SK-N-SH treated with all-trans-retinoic acid at 6 μM for 48 hours (cell line): ENCODE measurements at regions not wholly inside any gene's neighbourhood (a gene's known extent, or its start where the extent isn't known, plus 50 kb on each side); places are given as distances from the start of the nearest gene placed in this dataset.

Experiments used
- ATAC-seq: fragments of 200-7000 bp; cut with Tn5 transposase; 3 replicates; pipeline ENCODE4 v1.9.1; 2020; ENCODE audit warnings: mild to moderate bottlenecking, moderate library complexity
- ARNTL ChIP-seq: fragments of 450-650 bp; formaldehyde crosslinking; IDR thresholded peaks from 2 replicates; pipeline ENCODE4 v1.5.0; 2020; ENCODE audit warnings: low read depth, mild to moderate bottlenecking, moderate library complexity, borderline replicate concordance
- BACH2 ChIP-seq: fragments of 250-450 bp; sonication (Bioruptor Pico); IDR thresholded peaks from 2 replicates; pipeline ENCODE4 v1.9.0; 2021; ENCODE audit warnings: mild to moderate bottlenecking, borderline replicate concordance
- CSDC2 ChIP-seq: fragments of 250-450 bp; sonication (Bioruptor Pico); IDR thresholded peaks from 2 replicates; pipeline ENCODE4 v1.5.0; 2020; ENCODE audit warnings: mild to moderate bottlenecking, moderate library complexity
- ESRRG ChIP-seq: fragments of 250-450 bp; sonication (Bioruptor Pico); IDR thresholded peaks from 2 replicates; pipeline ENCODE4 v1.6.1; 2021; ENCODE audit warnings: mild to moderate bottlenecking
- GLIS3 ChIP-seq: fragments of 250-450 bp; sonication (Bioruptor Pico); IDR thresholded peaks from 2 replicates; pipeline ENCODE4 v1.5.0; 2020; ENCODE audit warnings: mild to moderate bottlenecking, moderate library complexity
- ISL1 ChIP-seq: fragments of 250-450 bp; sonication (Bioruptor Pico); IDR thresholded peaks from 2 replicates; pipeline ENCODE4 v2.1.2; 2022; ENCODE audit warnings: mild to moderate bottlenecking, moderate library complexity
- OSR1 ChIP-seq: fragments of 250-450 bp; sonication (Bioruptor Pico); IDR thresholded peaks from 2 replicates; pipeline ENCODE4 v1.8.0; 2022; ENCODE audit warnings: moderate library complexity, mild to moderate bottlenecking, inconsistent platforms
- PATZ1 ChIP-seq: fragments of 250-450 bp; sonication (Bioruptor Pico); IDR thresholded peaks from 2 replicates; pipeline ENCODE4 v1.8.0; 2020; ENCODE audit warnings: mild to moderate bottlenecking, moderate library complexity, borderline replicate concordance
- POU6F1 ChIP-seq: fragments of 250-450 bp; sonication (Bioruptor Pico); IDR thresholded peaks from 2 replicates; pipeline ENCODE4 v1.8.0; 2021; ENCODE audit warnings: low read depth, mild to moderate bottlenecking, moderate library complexity, borderline replicate concordance
- PPARA ChIP-seq: fragments of 250-450 bp; sonication (Bioruptor Pico); IDR thresholded peaks from 2 replicates; pipeline ENCODE4 v1.5.0; 2020; ENCODE audit warnings: mild to moderate bottlenecking, borderline replicate concordance
- RARB ChIP-seq: fragments of 250-450 bp; sonication (Bioruptor Pico); IDR thresholded peaks from 2 replicates; pipeline ENCODE4 v1.8.0; 2021; ENCODE audit warnings: mild to moderate bottlenecking, moderate library complexity
- SNAI2 ChIP-seq: fragments of 250-450 bp; sonication (Bioruptor Pico); IDR thresholded peaks from 2 replicates; pipeline ENCODE4 v1.5.0; 2020; ENCODE audit warnings: mild to moderate bottlenecking, moderate library complexity
- TOX ChIP-seq: fragments of 250-450 bp; sonication (Bioruptor Pico); IDR thresholded peaks from 2 replicates; pipeline ENCODE4 v1.8.0; 2021; ENCODE audit warnings: mild to moderate bottlenecking, moderate library complexity, borderline replicate concordance
- TSHZ2 ChIP-seq: fragments of 250-450 bp; sonication (Bioruptor Pico); IDR thresholded peaks from 2 replicates; pipeline ENCODE4 v1.5.0; 2020; ENCODE audit warnings: mild to moderate bottlenecking, moderate library complexity
- ZC3H10 ChIP-seq: fragments of 250-450 bp; sonication (Bioruptor Pico); IDR thresholded peaks from 2 replicates; pipeline ENCODE4 v1.5.1; 2021; ENCODE audit warnings: mild to moderate bottlenecking, moderate library complexity
- ZFP3 ChIP-seq: fragments of 250-450 bp; sonication (Bioruptor Pico); IDR thresholded peaks from 2 replicates; pipeline ENCODE4 v1.5.0; 2020; ENCODE audit warnings: mild to moderate bottlenecking, moderate library complexity
- ZFP30 ChIP-seq: fragments of 450-650 bp; formaldehyde crosslinking; IDR thresholded peaks from 2 replicates; pipeline ENCODE4 v1.5.0; 2022; ENCODE audit warnings: mild to moderate bottlenecking, moderate library complexity
- ZNF565 ChIP-seq: fragments of 450-650 bp; formaldehyde crosslinking; conservative IDR thresholded peaks from 2 replicates; pipeline ENCODE4 v1.5.0; 2020; ENCODE audit warnings: low read depth, mild to moderate bottlenecking, moderate library complexity
- ZNF70 ChIP-seq: fragments of 450-650 bp; formaldehyde crosslinking; IDR thresholded peaks from 2 replicates; pipeline ENCODE4 v1.5.0; 2020; ENCODE audit warnings: mild to moderate bottlenecking, moderate library complexity
- ZNF8 ChIP-seq: fragments of 450-650 bp; formaldehyde crosslinking; IDR thresholded peaks from 2 replicates; pipeline ENCODE4 v1.5.0; 2020; ENCODE audit warnings: mild to moderate bottlenecking, moderate library complexity
- TF ChIP-seq, protein P1 (sequence below): fragments of 250-450 bp; sonication (Bioruptor Pico); IDR thresholded peaks from 2 replicates; pipeline ENCODE4 v1.5.1; 2021; ENCODE audit warnings: mild to moderate bottlenecking, moderate library complexity
- TF ChIP-seq, protein P2 (sequence below): fragments of 250-450 bp; sonication (Bioruptor Pico); IDR thresholded peaks from 2 replicates; pipeline ENCODE4 v1.5.1; 2020; ENCODE audit warnings: low read depth, mild to moderate bottlenecking, moderate library complexity

DNA sequence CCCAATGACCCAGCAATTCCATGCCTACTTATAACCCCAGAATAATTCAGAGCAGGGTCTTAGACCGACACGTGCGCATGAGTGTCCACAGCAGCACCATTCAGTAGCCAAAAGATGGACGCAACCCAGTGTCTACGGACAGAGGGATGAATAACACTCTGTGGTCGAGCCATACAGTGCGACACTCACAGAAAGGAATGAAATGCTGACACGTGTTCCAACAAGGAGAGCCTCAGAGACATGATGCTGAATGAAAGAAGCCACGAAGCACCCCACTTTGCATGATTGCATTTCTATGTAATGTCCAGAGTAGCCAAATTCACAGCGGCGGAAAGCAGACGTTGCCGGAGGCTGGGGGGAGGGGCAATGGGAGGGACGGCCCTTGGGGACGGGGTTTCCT is 134.4 kb downstream of the CTTN start (continued):
- TF ChIP-seq RARB (CRISPR knock-in tag) (no peak), TOX (CRISPR knock-in tag) (no peak), POU6F1 (CRISPR knock-in tag) (no peak), CSDC2 (CRISPR knock-in tag) (no peak), ZFP3 (CRISPR knock-in tag) (no peak)
- TF ChIP-seq, all 23 proteins: peak for 0

DNA sequence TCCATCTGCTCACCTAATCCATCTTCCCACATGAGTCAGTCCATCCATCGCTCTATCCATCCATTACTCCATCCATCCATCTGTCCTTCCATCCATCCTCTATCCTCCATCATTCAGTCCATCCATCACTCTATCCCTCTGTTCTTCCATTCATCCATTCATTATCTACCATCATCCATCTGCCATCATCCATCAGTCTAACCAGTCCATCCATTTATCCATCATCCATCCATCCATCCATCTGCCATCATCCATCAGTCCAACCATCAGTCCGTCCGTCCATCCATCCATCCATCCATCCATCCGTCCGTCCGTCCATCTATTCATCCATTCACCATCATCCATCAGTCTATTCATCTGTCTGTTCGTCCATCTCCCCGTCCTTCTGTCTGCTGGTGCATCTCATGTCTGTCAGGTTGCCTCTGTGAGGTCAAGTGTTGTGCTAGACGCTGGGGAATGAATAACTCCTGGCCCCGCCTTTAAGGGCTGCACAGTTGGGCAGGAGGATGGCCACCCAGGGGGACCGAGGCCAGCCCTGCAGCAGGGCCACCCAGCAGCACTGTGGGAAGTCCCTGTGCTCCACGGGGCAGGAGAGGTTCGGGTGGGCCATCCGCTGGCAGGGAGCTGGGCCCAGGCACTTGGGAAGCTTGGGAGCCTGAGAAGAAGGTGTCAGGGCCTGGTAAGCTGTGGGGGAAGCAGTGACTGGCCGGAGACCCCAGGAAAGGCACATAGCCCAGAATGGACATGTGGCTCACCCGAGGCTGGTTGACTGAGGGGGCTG is 137.1 kb downstream of the CTTN start:
- no peak for ATAC-seq
- TF ChIP-seq PPARA (CRISPR knock-in tag) (no peak), ZNF8 (CRISPR knock-in tag) (no peak), ZNF565 (no peak), ISL1 (CRISPR knock-in tag) (no peak), RARB (CRISPR knock-in tag) (no peak), ZFP3 (CRISPR knock-in tag) (no peak), ZNF70 (CRISPR knock-in tag) (no peak), ZC3H10 (CRISPR knock-in tag) (no peak), ESRRG (CRISPR knock-in tag) (no peak), PATZ1 (CRISPR knock-in tag) (no peak), ZFP30 (CRISPR knock-in tag) (no peak), SNAI2 (no peak), GLIS3 (no peak), OSR1 (CRISPR knock-in tag) (no peak), POU6F1 (CRISPR knock-in tag) (no peak)
- TF ChIP-seq, protein P1, sequence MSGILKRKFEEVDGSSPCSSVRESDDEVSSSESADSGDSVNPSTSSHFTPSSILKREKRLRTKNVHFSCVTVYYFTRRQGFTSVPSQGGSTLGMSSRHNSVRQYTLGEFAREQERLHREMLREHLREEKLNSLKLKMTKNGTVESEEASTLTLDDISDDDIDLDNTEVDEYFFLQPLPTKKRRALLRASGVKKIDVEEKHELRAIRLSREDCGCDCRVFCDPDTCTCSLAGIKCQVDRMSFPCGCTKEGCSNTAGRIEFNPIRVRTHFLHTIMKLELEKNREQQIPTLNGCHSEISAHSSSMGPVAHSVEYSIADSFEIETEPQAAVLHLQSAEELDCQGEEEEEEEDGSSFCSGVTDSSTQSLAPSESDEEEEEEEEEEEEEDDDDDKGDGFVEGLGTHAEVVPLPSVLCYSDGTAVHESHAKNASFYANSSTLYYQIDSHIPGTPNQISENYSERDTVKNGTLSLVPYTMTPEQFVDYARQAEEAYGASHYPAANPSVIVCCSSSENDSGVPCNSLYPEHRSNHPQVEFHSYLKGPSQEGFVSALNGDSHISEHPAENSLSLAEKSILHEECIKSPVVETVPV (CRISPR knock-in tag), result no peak
- TF ChIP-seq, protein P2, sequence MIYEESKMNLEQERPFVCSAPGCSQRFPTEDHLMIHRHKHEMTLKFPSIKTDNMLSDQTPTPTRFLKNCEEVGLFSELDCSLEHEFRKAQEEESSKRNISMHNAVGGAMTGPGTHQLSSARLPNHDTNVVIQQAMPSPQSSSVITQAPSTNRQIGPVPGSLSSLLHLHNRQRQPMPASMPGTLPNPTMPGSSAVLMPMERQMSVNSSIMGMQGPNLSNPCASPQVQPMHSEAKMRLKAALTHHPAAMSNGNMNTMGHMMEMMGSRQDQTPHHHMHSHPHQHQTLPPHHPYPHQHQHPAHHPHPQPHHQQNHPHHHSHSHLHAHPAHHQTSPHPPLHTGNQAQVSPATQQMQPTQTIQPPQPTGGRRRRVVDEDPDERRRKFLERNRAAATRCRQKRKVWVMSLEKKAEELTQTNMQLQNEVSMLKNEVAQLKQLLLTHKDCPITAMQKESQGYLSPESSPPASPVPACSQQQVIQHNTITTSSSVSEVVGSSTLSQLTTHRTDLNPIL, result no peak

DNA sequence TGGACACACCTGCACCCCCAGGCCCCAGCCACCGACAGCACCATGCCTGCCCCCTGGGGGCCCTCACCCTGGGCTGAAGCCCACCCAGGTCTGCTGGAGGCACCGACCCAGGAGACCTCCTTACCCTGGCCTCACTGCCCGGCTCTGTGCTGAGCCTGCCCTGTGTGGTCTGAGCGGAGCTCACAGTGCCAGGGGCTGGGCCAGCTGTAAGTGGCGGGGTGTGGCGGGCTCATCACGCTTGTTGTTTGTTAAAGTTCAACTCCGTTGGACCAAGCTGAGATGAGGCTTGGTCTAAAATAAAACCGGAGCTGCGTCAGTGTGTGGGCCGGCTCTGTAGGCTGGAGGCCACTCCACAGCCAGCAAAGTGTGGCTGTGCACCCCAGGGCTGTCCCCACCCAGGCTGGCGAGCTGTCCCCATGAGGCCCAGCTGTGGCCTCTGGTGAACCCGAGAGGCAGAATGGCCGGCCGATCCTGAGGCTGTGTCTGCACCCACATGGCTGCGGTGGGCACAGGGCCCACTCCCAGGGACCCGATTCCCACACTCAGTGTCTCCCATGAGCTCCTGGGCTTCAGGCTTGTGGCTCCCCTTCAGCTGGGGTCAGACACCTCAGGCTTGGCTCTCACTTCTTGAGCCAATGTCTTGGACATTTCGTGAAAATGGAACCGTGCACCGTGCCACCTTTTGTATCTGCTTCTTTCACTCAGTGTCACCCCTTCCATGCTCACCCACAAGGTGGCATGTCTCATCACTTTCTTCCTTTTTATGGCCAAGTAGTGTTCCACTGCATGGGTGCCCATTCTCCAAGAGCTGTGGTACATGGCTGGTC is 137.9 kb downstream of the CTTN start:
- no peak for ATAC-seq
- TF ChIP-seq CSDC2 (CRISPR knock-in tag) (no peak), ZNF70 (CRISPR knock-in tag) (no peak), TSHZ2 (no peak), ZC3H10 (CRISPR knock-in tag) (no peak), SNAI2 (no peak), RARB (CRISPR knock-in tag) (no peak), ZNF565 (no peak), BACH2 (CRISPR knock-in tag) (no peak), ZNF8 (CRISPR knock-in tag) (no peak), ARNTL (CRISPR knock-in tag) (no peak), OSR1 (CRISPR knock-in tag) (no peak), ESRRG (CRISPR knock-in tag) (no peak), ZFP3 (CRISPR knock-in tag) (no peak)
- TF ChIP-seq, protein P2, result no peak
